ENCODE measurements at regions not wholly inside any gene's neighbourhood (a gene's known extent, or its start where the extent isn't known, plus 50 kb on each side); places are given as distances from the start of the nearest gene placed in this dataset.

DNA sequence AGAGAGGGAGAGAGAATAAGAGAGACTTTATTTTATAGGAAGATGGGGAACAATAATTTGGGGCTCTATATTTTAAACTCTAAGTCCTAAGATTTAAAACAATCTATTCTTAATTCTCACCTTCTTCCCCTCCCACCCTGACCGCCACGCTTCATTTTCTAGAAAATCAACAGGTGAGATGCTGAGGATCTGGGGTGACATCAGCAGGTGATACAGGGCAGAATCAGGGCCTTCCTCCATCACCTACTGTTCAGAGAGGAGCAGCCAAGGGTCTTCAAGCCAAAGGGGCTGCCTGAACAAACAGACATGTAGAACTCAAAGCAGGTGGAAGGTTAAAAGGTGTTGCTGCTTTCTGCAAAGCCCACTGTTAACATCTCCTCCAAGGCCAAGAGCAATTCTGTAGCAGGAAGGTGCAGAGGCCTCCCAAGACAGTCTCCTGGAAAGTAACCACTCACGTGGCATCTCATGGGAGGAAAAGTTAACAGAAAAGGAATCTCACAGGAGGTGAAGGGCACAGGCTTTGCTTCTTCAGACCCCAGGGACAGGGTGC, 183.6 kb upstream of the TLE3 start:
- ATAC-seq (no peak), DNase-seq (no peak)
- no peaks in the 10 kb centered on the region for H3K27me3 ChIP-seq
- H3K4me1 ChIP-seq, result peaks cover 0 to 13% (median 3%) of the 10 kb centered on the region in 12 donors
- 91 to 99% (median 93%) methylated on average over 3 of the region's 3 CpGs for WGBS, 4 donors
- no peaks in the 10 kb centered on the region for H3K36me3 ChIP-seq
- intact Hi-C loops (cut with DNase I), result loop anchor here in 1 of 10 donors (10.0 kb wide), 1 partner anchor 153 kb away; no protein-coding TSS in a partner anchor
- no peak overlapping the region for H3K4me3 ChIP-seq
- H3K27ac ChIP-seq, result no peak overlapping the region
- TF ChIP-seq POLR2A (IDR thresholded peaks at IDR 0.05), result no peak
- TF ChIP-seq, protein P1, sequence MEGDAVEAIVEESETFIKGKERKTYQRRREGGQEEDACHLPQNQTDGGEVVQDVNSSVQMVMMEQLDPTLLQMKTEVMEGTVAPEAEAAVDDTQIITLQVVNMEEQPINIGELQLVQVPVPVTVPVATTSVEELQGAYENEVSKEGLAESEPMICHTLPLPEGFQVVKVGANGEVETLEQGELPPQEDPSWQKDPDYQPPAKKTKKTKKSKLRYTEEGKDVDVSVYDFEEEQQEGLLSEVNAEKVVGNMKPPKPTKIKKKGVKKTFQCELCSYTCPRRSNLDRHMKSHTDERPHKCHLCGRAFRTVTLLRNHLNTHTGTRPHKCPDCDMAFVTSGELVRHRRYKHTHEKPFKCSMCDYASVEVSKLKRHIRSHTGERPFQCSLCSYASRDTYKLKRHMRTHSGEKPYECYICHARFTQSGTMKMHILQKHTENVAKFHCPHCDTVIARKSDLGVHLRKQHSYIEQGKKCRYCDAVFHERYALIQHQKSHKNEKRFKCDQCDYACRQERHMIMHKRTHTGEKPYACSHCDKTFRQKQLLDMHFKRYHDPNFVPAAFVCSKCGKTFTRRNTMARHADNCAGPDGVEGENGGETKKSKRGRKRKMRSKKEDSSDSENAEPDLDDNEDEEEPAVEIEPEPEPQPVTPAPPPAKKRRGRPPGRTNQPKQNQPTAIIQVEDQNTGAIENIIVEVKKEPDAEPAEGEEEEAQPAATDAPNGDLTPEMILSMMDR (IDR thresholded peaks at IDR 0.05), result no peak
- H3K9me3 ChIP-seq, result no peaks in the 10 kb centered on the region

DNA sequence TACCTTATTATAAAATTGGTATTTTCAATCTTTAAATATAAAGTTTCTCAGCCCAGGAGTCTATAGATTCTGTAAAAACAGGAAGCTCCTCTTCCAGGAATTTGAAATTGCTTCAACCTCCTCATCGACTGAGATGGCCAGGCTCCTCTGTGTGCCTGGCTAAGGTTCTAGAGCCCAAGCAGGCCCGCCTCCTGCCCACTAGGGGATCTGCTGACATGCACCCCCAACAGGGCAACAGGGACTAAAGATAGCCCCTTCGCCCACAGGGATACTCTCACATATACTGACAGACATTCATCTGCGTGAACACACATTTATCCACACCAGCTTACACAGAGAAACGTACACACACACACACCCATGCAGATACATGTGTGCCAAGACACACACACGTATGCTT, 183.1 kb upstream of the TLE3 start:
- H3K36me3 ChIP-seq, result no peaks in the 10 kb centered on the region
- H3K9me3 ChIP-seq, result no peaks in the 10 kb centered on the region
- no peak for DNase-seq
- peaks cover 0 to 7% (median 3%) of the 10 kb centered on the region in 12 donors for H3K4me1 ChIP-seq
- intact Hi-C loops (cut with DNase I), result loop anchor here in 1 of 10 donors (10.0 kb wide), 1 partner anchor 154 kb away; no protein-coding TSS in a partner anchor
- no peaks in the 10 kb centered on the region for H3K27me3 ChIP-seq
- no peak overlapping the region for H3K4me3 ChIP-seq
- H3K27ac ChIP-seq, result no peak overlapping the region
- WGBS, 4 donors, result 88 to 97% (median 92%) methylated on average over 6 of the region's 6 CpGs
- no peak for TF ChIP-seq POLR2A (IDR thresholded peaks at IDR 0.05)
- ATAC-seq, result no peak

DNA sequence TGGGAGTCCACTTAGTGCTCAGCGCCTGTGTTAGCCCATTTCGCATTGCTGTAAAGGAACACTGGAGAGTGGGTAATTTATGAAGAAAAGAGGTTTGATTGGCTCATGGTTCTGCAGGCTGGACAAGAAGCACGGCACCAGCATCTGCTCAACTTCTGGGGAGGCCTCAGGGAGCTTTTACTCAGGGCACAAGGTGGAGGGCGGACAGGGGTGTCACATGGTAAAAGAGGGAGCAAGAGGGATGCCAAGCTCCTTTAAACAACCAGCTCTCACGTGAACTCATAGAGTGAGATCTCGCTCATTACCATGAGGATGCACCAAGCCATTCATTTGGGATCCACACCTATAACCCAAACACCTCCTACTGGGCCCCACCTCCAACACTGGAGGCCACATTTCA, 181.4 kb upstream of the TLE3 start:
- WGBS, 4 donors, result 82 to 90% (median 86%) methylated on average over 6 of the region's 6 CpGs
- DNase-seq, result no peak
- intact Hi-C loops (cut with DNase I), result no loop called here

DNA sequence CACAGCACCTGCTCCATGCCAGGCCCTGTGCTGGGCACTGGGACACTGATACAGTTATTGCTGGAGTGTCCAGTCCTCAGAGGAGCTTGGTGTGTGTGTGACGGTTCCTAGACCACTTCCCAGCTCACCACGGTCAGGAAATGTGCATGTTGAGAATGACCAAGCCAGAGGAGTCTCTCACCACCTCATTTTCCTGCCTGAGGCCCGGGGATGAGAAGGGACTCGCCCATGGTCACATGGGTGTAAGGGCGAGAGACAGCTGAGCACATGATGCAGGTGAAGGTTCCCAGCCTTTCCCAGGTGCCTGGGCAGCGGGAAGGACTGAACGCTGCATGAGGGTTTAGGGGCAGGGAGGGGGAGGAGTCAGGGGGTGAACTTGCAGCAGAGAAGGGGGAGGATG, 180.9 kb upstream of the TLE3 start:
- intact Hi-C loops (cut with DNase I), result no loop called here
- WGBS, 4 donors, result 79 to 93% (median 91%) methylated on average over 4 to 7 of the region's 7 CpGs

More for the DNA sequence above, 181.4 kb upstream of the TLE3 start:
- H3K4me3 ChIP-seq, result no peak overlapping the region
- H3K27ac ChIP-seq, result no peak overlapping the region
- H3K9me3 ChIP-seq, result no peaks in the 10 kb centered on the region
- H3K36me3 ChIP-seq, result no peaks in the 10 kb centered on the region
- TF ChIP-seq, protein P1 (IDR thresholded peaks at IDR 0.05), result no peak
- TF ChIP-seq POLR2A (IDR thresholded peaks at IDR 0.05), result no peak
- H3K27me3 ChIP-seq, result no peaks in the 10 kb centered on the region
- ATAC-seq, result no peak
- peaks cover 0 to 3% (median 0%) of the 10 kb centered on the region in 12 donors for H3K4me1 ChIP-seq

More for the DNA sequence above, 180.9 kb upstream of the TLE3 start:
- Histone ChIP-seq H3K27me3 (no peaks in the 10 kb centered on the region), H3K36me3 (no peaks in the 10 kb centered on the region), H3K4me1 (peaks cover 0 to 3% (median 0%) of the 10 kb centered on the region in 12 donors), H3K4me3 (no peak overlapping the region), H3K9me3 (no peaks in the 10 kb centered on the region), H3K27ac (no peak overlapping the region)
- DNase-seq (peak in 1 of 5 donors; percentile 3), ATAC-seq (no peak)
- no peak for TF ChIP-seq POLR2A (IDR thresholded peaks at IDR 0.05)
- TF ChIP-seq, protein P1 (IDR thresholded peaks at IDR 0.05), result no peak

Measured in heart left ventricle (tissue), 16 donors.